Lower leg skin (tissue), 3 donors: ENCODE measurements at regions not wholly inside any gene's neighbourhood (a gene's known extent, or its start where the extent isn't known, plus 50 kb on each side); places are given as distances from the start of the nearest gene placed in this dataset.

Experiments
- CTCF ChIP-seq, 3 donors: fragments of 450-650 bp; IDR thresholded peaks; one replicate each; pipeline ENCODE4 v1.5.1; 2016; ENCODE audit warnings: antibody characterized with exemption in 3 of 3, mild to moderate bottlenecking in 3 of 3, moderate library complexity in 2 of 3
- POLR2A ChIP-seq, 2 donors: fragments of 450-650 bp; IDR thresholded peaks; one replicate each; pipeline ENCODE4 v1.6.1; 2016 to 2017; ENCODE audit warnings: antibody characterized with exemption in 2 of 2, mild to moderate bottlenecking in 1 of 2, moderate library complexity in 1 of 2

GRCh38 chr14:27370074-27370473 is 772.2 kb upstream of the NOVA1 start:
- no peak for TF ChIP-seq CTCF (IDR thresholded peaks at IDR 0.05)
- no peak for TF ChIP-seq POLR2A (IDR thresholded peaks at IDR 0.05)
